ENCODE measurements at regions not wholly inside any gene's neighbourhood (a gene's known extent, or its start where the extent isn't known, plus 50 kb on each side); places are given as distances from the start of the nearest gene placed in this dataset.

DNA sequence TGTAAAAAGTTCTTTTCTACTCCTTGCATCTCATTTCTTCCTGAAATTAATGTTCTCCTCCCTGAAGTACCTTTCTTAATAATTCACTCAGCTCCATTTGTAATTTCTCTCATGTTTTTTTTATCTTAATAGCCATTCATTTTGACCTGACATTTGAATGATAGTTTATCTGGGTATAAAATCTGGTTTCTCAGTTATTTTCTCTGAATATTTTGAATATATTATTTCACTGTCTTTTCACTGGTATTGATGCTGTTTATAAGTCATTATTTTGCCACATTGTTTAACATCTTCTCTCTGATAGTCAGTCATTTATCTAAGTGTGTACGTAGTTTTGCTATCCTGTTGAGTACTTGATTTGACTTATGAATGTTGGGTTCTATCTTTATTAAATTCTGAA lies 68.8 kb upstream of the ARHGAP18 start:
- DNase-seq = no peak

DNA sequence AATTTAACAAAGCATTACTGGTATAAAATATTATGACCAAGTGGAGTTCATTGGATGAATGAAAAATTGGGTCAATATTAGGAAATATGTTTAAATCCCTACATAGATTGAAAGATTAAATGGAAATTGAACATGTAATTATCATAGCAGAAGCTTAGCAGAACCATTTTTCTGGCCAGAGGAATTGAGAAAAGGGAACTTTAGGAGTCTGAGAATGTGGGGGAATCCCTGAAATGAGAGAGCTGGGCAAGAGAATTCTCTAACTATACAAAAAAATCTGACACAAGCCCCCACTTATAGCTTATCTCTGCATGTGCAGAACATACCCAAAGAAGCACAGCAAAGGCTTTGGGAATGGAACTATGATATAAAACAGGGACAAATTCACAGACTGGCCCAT lies 67.4 kb upstream of the ARHGAP18 start:
- DNase-seq = no peak

DNA sequence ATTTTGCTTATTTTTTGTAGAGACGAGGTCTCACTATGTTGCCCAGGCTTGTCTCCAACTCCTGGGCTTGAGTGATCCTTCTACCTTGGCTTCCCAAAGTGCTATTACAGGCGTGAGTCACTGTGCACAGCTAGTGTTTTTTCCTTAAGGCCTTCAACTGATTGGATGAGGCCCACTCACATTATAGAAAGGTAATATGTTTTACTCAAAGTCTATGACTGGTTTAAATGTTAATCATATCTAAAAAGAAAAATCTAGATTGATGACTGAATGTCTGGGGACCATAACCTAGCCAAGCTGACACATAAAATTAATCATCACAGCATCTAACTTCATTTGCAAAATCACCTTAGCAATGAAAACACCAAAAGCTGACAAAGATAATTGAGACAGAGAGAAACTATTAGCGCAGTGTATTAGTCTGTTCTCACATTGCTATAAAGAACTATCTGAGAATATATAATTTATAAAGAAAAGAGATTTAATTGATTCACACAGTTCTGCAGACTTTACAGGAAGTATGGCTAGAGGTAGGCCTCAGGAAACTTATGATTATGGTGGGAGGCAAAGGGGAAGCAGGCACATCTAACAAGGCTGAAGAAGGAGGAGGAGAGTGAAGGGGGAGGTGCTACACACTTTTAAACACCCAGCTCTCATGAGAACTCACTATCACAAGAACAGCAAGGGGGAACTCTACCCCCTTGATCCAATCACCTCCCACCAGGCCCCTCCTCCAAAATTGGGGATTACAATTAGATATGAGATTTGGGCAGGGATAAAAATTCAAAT lies 66.8 kb upstream of the ARHGAP18 start:
- no peak for DNase-seq

DNA sequence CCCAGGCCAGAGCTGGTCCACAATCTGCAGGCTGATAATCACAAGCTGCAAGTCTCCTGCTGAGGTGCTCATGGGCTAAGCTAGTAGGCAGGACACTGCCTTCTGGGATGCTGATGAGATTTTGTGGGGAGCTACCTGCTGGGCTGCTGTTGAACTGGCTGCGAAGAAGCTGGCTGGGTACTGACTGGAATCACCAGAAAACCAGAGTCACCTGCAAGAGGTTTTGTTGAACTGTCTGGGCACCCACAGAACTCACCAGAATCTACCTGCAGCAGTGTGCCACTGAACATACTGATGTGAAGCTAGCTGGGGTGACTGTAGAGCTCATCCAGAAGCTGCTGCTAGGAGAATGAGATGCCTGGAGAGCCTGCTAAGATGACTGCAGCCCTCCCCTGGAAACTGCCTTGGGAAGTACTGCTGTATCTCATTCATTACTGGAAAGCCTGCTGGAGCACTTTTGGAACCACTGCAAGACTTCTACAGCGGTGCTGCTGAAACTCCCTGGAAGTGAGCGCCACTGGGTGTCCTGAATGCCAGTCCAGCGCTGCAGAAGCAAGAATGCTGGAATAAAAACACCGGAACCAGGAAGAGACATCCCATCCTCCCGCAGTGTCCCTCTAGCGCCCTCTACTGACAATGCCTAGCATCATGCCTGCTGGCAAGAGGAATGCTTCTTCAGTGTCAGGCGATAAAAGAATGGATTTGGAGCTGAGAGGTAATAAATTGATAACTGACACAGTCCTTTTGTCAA lies 64.9 kb upstream of the ARHGAP18 start:
- DNase-seq = peak; percentile 57

DNA sequence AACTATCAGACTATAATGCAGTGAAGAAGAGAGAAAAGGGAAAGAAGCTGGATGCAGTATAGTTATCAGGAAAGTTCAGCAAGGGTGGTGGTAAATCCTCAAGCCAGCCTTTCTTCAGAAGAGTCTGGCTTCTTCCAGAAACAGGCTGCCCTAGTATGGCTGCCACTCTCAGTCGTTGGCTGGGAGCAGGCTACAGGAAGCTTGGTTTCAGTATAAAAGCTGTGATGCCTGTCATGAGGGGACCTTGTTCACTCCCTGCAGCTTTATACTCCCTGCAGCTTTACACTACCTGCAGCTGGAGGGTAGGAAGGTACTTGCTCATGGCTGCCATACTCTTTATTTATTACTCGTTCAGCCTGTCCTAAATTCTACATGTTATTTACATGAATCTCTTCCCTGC lies 63.3 kb upstream of the ARHGAP18 start:
- no peak for DNase-seq

DNA sequence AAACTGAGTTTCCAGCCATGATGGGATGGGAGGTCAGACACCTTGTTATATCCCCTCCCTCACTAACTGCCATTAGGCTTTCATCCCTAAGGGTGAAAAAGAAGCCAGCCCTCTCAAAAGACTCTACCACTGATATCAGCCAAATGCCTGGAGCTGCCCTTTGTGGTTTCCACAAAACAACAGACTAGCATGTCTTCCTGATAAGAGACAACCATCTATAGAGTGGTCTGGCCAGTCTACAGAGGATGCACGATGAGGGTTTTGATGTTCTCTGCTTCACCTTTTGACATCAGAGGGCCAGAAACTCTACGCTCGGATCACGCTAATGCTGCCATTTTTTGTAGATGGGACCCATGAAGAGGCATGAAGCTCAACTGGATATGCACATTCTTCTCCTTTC lies 61.7 kb upstream of the ARHGAP18 start:
- DNase-seq = no peak

DNA sequence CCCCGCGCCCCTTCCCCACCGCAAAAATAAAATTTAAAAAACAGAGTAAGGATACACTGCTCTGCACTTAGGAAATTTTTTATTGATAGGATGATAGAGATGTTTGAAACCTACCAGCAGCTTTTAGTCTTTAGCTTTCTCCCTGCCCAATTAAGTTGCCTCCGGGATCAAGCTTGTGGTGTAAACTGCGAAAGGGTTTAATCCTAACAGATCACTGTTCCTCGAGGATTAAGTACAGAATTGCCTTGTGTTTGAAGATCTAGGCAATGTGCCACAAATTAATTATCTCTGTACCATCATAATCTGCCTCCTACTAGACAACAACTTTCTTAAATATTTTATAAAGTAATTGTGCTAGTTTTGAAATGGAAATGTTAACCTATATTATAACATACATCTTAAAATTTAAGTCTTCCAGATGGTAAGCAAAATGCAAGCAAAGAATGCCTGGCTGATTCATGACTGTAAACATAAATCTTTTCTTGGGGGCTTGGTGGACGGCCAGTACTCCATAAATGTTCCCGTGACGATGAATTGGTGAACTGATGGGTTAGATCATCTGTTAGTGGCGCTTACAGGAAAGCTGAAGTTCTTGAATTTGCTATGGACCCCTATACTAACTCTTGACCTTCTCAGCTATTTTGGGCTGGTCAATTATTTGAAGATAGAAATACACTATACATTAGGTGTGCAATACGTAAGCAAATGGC lies 58.0 kb upstream of the ARHGAP18 start:
- no peak for DNase-seq

DNA sequence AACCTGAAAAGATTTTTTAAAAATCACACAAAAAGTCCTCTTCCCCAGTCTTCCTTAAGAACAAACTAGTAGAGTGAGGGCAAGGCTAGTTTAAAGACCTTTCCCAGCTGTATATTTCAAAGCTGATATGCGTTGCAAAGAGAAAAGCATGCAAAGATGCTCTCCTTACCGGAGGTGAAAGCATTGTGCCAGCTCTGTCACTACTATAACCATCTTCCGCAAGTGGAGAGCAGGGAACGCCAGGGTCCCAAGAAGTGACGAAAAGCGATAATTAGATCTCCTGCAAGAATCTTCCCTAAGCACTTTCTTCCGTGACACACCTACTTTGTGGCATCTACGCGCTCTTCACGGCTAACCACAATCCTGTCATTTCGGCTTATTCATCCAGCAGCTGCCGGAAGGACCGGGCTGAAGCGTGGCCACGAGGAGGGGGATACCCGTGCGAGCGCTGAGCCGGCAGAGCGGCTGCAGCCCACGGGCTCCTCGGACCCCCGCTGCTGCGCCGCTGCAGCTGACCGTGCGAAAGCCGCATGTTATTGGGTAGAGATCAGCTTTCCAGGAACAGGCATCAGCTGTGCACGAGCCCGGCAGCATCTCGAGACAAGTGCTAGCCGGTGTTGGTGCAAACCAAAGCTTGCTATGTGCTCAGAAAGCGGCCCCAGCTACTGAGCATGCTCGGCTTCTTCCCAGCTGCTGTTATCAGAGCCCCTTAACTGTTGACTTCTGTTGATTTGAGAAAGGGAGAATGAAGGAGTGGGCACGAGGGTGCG lies 57.2 kb upstream of the ARHGAP18 start:
- DNase-seq = peak; percentile 78

DNA sequence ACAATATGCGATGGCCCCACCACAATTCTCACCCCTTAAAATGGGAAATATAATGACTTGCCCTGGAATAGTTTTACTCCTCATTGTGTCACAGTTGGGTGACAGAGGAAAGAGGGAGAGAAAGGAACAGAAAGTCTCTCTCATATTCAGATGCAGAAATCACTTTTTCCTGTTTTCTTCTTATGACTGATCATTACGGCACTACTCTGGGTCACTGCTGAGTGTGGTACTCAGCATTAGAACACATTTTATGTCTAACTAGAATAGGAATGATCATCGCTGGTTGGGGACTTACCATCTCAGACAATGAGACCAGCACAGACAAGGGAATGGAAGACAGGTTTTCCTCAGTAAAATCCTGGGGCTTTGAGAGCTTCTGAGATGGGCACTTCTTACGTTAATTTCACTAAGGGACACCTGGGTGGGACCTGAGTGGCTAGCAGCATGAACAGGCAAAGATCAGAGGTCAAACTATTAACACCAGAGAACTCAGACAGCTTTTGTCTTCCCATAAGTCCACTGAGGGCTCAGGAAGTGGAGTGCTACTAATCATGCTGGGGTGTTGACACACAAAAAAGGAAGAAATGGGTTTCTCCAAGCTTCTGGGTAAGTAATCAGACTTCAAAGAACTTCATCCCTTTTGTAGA lies 54.9 kb upstream of the ARHGAP18 start:
- no peak for DNase-seq

DNA sequence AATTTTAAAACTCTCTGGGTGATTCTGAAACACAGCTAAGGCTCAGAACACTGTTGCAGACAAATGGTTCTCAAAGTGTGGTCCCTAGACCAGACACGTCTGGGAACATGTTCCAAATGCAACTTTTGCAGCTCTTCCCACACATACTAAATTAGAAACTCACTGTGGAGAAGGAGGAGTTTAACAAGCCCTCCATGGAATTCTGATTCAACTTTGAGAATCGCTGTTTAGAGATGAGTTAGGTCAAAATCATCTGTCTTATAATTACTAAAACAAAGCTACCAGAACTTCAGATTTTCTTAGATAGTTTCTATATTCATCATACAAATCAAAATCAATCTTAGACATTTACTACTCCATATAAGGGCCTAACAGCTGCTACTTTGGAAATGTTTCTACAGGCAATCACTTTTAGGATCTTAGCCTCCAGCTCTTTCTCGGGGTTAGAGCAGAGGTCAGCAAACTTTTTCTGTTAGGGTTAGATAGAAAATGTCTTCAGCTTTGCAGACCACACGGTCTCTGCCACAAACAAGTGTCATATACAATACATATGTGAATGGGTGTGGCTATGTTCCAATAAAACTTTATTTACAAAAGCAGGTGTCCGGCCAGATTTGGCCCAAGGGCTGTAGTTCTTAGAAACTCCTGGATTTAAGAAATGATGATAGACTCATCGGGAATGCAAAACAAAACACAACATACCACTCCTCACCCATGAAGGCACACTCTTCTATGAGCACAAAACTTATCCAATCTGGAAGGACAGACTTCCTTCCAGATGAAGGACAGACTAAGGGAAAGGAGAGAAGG lies 50.0 kb upstream of the ARHGAP18 start:
- no peak for DNase-seq

Data from NCI-H1105 (cell line).